RWPE1 (cell line): ENCODE measurements at regions not wholly inside any gene's neighbourhood (a gene's known extent, or its start where the extent isn't known, plus 50 kb on each side); places are given as distances from the start of the nearest gene placed in this dataset.

Source experiments
- CTCF ChIA-PET: fragments of 350-600 bp; sonication (Branson Sonifier 250); formaldehyde crosslinking; extraction: SDS; loops from one replicate; lab custom pipeline; 2021; lab: Yijun Ruan, JAX
- POLR2A ChIA-PET: fragments of 400-600 bp; formaldehyde crosslinking; extraction: SDS; loops from one replicate; lab custom pipeline; 2020; ENCODE audit warnings: antibody characterized with exemption; ENCODE audit not compliant: low non-redundant PET; lab: Yijun Ruan, JAX
- DNase-seq: peaks from one replicate; pipeline ENCODE4 v3.0.0; 2012; ENCODE audit warnings: low spot score
- H3K27ac ChIP-seq: fragments of 450-650 bp; 2 replicates; pipeline ENCODE4 v1.5.1; 2017
- TF ChIP-seq, protein P1 (sequence below): fragments of 450-650 bp; conservative IDR thresholded peaks from 2 replicates; pipeline ENCODE4 v1.5.1; 2017; ENCODE audit warnings: low read depth, mild to moderate bottlenecking

DNA sequence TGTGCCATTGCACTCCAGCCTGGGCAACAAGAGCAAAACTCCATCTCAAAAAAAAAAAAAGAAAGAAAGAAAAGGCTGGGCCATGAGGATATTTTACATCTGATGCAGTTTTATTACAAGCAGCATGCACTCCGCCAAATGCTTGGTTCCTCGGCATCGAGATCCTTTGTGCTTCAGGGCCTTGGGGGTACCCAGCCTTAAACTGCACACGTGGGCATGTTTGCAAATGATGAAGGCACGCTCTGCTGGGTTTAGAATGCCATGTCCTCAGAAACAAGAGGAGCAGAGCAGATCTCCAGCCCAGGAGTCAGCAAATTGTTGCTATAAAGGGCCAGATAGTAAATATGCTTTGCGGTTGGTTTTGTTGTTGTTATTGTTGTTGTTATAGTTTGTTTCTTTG, 153.2 kb downstream of the KATNIP start:
- CTCF ChIA-PET: no interaction called here
- POLR2A ChIA-PET: no interaction called here
- no peak for DNase-seq
- TF ChIP-seq, protein P1, sequence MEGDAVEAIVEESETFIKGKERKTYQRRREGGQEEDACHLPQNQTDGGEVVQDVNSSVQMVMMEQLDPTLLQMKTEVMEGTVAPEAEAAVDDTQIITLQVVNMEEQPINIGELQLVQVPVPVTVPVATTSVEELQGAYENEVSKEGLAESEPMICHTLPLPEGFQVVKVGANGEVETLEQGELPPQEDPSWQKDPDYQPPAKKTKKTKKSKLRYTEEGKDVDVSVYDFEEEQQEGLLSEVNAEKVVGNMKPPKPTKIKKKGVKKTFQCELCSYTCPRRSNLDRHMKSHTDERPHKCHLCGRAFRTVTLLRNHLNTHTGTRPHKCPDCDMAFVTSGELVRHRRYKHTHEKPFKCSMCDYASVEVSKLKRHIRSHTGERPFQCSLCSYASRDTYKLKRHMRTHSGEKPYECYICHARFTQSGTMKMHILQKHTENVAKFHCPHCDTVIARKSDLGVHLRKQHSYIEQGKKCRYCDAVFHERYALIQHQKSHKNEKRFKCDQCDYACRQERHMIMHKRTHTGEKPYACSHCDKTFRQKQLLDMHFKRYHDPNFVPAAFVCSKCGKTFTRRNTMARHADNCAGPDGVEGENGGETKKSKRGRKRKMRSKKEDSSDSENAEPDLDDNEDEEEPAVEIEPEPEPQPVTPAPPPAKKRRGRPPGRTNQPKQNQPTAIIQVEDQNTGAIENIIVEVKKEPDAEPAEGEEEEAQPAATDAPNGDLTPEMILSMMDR: no peak
- H3K27ac ChIP-seq: no peak overlapping the region

DNA sequence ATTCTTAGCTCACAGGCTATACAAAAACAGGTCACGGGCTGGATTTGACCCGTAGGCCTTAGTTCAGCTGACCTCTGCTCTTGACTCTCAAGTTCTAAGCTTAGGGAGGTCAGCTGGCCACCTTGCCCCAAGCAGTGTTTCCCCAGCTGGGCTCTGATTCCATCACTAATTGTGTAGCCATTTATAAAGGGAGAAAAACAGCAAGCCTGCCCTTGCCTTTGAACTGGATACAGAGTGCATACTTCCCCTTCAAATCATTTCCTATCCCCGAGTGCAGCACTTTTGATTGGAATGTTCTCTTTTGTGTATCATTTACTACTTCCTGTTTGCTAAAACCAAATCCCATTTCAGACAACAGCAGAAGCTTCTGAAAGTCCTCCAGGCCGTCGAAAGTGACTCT, 153.6 kb downstream of the KATNIP start:
- no peak overlapping the region for H3K27ac ChIP-seq
- ChIA-PET CTCF (interaction anchor here (0.6 to 0.7 kb wide), 2 partner anchors 179 to 432 kb away, joined by 3 to 6 read pairs; no protein-coding TSS in a partner anchor), POLR2A (no interaction called here)
- TF ChIP-seq, protein P1: no peak
- DNase-seq: no peak

DNA sequence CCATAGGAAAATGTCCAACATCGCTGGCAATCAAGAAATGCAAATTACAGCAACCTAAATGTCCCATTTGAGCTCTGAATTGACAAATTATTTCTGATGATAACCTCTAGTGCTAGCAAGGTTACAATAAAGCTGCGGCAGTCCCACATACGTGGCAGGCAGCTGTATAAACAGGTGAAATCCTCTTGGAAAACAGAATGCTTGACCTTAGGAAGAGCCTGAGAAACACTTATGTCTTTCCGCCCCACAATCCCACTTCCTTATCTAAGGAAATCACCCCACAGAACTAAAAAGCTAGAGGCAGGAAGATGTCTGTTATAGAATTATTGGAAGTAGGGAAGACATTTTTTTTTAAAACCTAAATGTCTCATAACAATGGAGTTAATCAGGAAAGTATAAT, 154.3 kb downstream of the KATNIP start:
- TF ChIP-seq, protein P1: no peak
- ChIA-PET POLR2A (no interaction called here), CTCF (interaction anchor here (0.5 to 0.7 kb wide), 3 partner anchors 11 to 433 kb away, joined by 3 to 6 read pairs (median 3); no protein-coding TSS in a partner anchor)
- DNase-seq: no peak
- no peak overlapping the region for H3K27ac ChIP-seq

GRCh38 chr16:27706156-27706865, 156.4 kb downstream of the KATNIP start:
- POLR2A ChIA-PET: no interaction called here
- no peak overlapping the region for H3K27ac ChIP-seq
- CTCF ChIA-PET: no interaction called here
- DNase-seq: no peak
- TF ChIP-seq, protein P1: no peak

DNA sequence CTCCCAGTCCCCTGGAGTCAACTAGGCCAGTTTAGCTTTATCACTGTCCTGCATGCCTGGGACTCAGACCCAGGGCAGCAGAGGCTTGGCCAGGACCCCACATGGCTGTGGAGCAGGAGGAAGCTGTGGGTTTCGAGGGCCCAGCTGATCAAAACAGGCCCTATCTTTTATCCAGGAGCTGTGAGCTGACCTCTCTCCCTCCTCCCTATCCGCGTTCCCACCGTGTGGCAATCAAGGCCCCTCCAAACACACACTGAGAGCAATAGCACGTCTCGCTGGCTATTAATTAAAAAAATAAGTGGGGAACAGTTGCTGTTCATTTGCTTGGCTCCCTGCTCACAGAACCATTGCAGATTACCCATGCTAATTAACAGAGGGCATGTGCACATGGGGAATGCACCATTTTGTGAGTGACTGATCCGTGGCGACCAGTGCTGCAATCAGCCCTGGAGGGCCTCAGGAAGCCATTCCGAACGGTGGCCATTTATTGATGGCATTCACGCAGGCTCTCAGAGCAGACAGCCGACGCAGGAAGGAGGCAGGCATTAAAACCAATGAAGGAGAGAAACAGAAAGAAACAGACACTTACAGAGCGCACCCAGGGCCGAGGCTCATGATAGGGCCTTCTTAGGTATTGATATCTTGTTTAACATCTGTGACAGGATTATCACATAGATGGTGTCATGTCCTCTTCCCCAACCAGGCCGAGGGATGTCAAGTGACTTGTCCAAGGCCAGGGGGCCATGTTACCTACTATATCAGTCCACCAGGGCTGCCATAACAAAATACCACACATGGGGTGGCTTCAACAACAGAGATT, 157.1 kb downstream of the KATNIP start:
- H3K27ac ChIP-seq: no peak overlapping the region
- TF ChIP-seq, protein P1: no peak
- no peak for DNase-seq
- CTCF ChIA-PET: interaction anchor here (0.7 kb wide), 1 partner anchor 179 kb away, joined by 3 read pairs; no protein-coding TSS in a partner anchor
- POLR2A ChIA-PET: no interaction called here

GRCh38 chr16:27708651-27709050, 158.7 kb downstream of the KATNIP start:
- no peak for DNase-seq

More at GRCh38 chr16:27708651-27709050, 158.7 kb downstream of the KATNIP start:
- TF ChIP-seq, protein P1: no peak
- ChIA-PET POLR2A (no interaction called here), CTCF (no interaction called here)
- no peak overlapping the region for H3K27ac ChIP-seq
